ENCODE measurements at regions not wholly inside any gene's neighbourhood (a gene's known extent, or its start where the extent isn't known, plus 50 kb on each side); places are given as distances from the start of the nearest gene placed in this dataset.

DNA sequence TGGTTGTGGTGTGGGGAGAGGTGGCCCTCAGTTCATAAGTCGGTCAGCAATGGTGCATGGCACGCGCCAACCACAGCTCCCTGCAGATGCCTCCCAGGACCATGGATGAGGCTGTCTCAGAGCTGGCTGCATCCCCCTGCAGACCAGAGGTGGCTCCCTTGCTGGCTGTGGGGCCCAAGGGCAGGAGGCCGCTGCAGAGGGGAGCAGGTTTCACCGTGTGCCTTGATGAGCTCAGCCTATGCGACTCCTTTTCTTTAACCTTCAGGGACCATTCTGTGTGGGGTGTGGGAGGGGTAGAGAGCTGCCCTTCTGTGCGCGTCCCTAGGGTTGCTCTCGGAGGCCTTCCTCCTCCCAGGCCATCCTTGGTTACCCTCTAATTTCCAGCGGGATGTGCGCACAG, 152.4 kb downstream of the ACTR3B start:
- no peak for TF ChIP-seq YY1 (IDR thresholded peaks at IDR 0.05; ENCODE audit: insufficient read depth, insufficient read length)
- no peak for TF ChIP-seq ZNF274 (IDR thresholded peaks at IDR 0.05; ENCODE audit: low read depth, low read length)
- no peak for TF ChIP-seq SUZ12 (IDR thresholded peaks at IDR 0.05; ENCODE audit: extremely low read depth, insufficient read depth, insufficient read length)

Measured in NT2/D1 (cell line).